ENCODE measurements at regions not wholly inside any gene's neighbourhood (a gene's known extent, or its start where the extent isn't known, plus 50 kb on each side); places are given as distances from the start of the nearest gene placed in this dataset.

- WGBS, 2 donors = 47 to 85% methylated on average over 1 of the region's 1 CpG
- Histone ChIP-seq H3K27ac (ENCODE audit: low read depth in 1 of 2, low read length in 1 of 2) (no peak overlapping the region), H3K4me1 (ENCODE audit: control insufficient read depth in 5 of 5, insufficient read depth in 5 of 5, low read length in 5 of 5) (peaks cover 0 to 10% (median 0%) of the 10 kb centered on the region in 5 donors), H3K36me3 (ENCODE audit: control insufficient read depth in 4 of 4, insufficient read depth in 4 of 4, low read length in 4 of 4) (no peaks in the 10 kb centered on the region), H3K27me3 (ENCODE audit: control insufficient read depth in 3 of 3, insufficient read depth in 3 of 3, low read length in 2 of 3) (no peaks in the 10 kb centered on the region), H3K9ac (ENCODE audit: insufficient read depth in 1 of 2, low read length in 2 of 2) (no peak overlapping the region), H3K9me3 (ENCODE audit: control insufficient read depth in 4 of 4, insufficient read depth in 3 of 4, low read length in 3 of 4) (no peaks in the 10 kb centered on the region), H3K4me3 (no peak overlapping the region)
- ATAC-seq (ENCODE audit: insufficient read depth, low FRiP score) (no peak), DNase-seq (no peak)
- TF ChIP-seq CTCF (IDR thresholded peaks at IDR 0.05; ENCODE audit: control extremely low read depth, extremely low read depth) = no peak
Measured at GRCh38 chr1:118753976-118754375, 234.2 kb downstream of the TBX15 start.

GRCh38 chr1:118751166-118751565 is 237.0 kb downstream of the TBX15 start:
- no peak for TF ChIP-seq CTCF (IDR thresholded peaks at IDR 0.05; ENCODE audit: control extremely low read depth, extremely low read depth)
- Histone ChIP-seq H3K4me1 (ENCODE audit: control insufficient read depth in 5 of 5, insufficient read depth in 5 of 5, low read length in 5 of 5) (peaks cover 0 to 6% (median 0%) of the 10 kb centered on the region in 5 donors), H3K9me3 (ENCODE audit: control insufficient read depth in 4 of 4, insufficient read depth in 3 of 4, low read length in 3 of 4) (no peaks in the 10 kb centered on the region), H3K9ac (ENCODE audit: insufficient read depth in 1 of 2, low read length in 2 of 2) (no peak overlapping the region), H3K4me3 (no peak overlapping the region), H3K27ac (ENCODE audit: low read depth in 1 of 2, low read length in 1 of 2) (no peak overlapping the region), H3K36me3 (ENCODE audit: control insufficient read depth in 4 of 4, insufficient read depth in 4 of 4, low read length in 4 of 4) (no peaks in the 10 kb centered on the region), H3K27me3 (ENCODE audit: control insufficient read depth in 3 of 3, insufficient read depth in 3 of 3, low read length in 2 of 3) (no peaks in the 10 kb centered on the region)
- no peak for DNase-seq
- no peak for ATAC-seq (ENCODE audit: insufficient read depth, low FRiP score)

- 90 to 93% methylated on average over 1 of the region's 1 CpG for WGBS, 2 donors
- DNase-seq = no peak
- no peak overlapping the region for H3K27ac ChIP-seq (ENCODE audit: low read depth in 1 of 2, low read length in 1 of 2)
- no peaks in the 10 kb centered on the region for H3K9me3 ChIP-seq (ENCODE audit: control insufficient read depth in 4 of 4, insufficient read depth in 3 of 4, low read length in 3 of 4)
- no peaks in the 10 kb centered on the region for H3K36me3 ChIP-seq (ENCODE audit: control insufficient read depth in 4 of 4, insufficient read depth in 4 of 4, low read length in 4 of 4)
- TF ChIP-seq CTCF (IDR thresholded peaks at IDR 0.05; ENCODE audit: control extremely low read depth, extremely low read depth) = no peak
- H3K4me3 ChIP-seq = no peak overlapping the region
- no peak for ATAC-seq (ENCODE audit: insufficient read depth, low FRiP score)
- H3K9ac ChIP-seq (ENCODE audit: insufficient read depth in 1 of 2, low read length in 2 of 2) = no peak overlapping the region
- H3K4me1 ChIP-seq (ENCODE audit: control insufficient read depth in 5 of 5, insufficient read depth in 5 of 5, low read length in 5 of 5) = no peaks in the 10 kb centered on the region
- H3K27me3 ChIP-seq (ENCODE audit: control insufficient read depth in 3 of 3, insufficient read depth in 3 of 3, low read length in 2 of 3) = no peaks in the 10 kb centered on the region
Measured at GRCh38 chr1:118744420-118744819, 243.7 kb downstream of the TBX15 start.

GRCh38 chr1:118739501-118739900 is 248.6 kb downstream of the TBX15 start:
- TF ChIP-seq CTCF (IDR thresholded peaks at IDR 0.05; ENCODE audit: control extremely low read depth, extremely low read depth) = no peak
- DNase-seq = peak in 1 of 3 donors; percentile 3
- no peak overlapping the region for H3K27ac ChIP-seq (ENCODE audit: low read depth in 1 of 2, low read length in 1 of 2)
- H3K27me3 ChIP-seq (ENCODE audit: control insufficient read depth in 3 of 3, insufficient read depth in 3 of 3, low read length in 2 of 3) = no peaks in the 10 kb centered on the region
- H3K4me1 ChIP-seq (ENCODE audit: control insufficient read depth in 5 of 5, insufficient read depth in 5 of 5, low read length in 5 of 5) = no peaks in the 10 kb centered on the region
- WGBS, 2 donors = 49 to 54% methylated on average over 4 of the region's 4 CpGs
- no peaks in the 10 kb centered on the region for H3K9me3 ChIP-seq (ENCODE audit: control insufficient read depth in 4 of 4, insufficient read depth in 3 of 4, low read length in 3 of 4)
- H3K4me3 ChIP-seq = no peak overlapping the region
- ATAC-seq (ENCODE audit: insufficient read depth, low FRiP score) = no peak
- H3K9ac ChIP-seq (ENCODE audit: insufficient read depth in 1 of 2, low read length in 2 of 2) = no peak overlapping the region
- H3K36me3 ChIP-seq (ENCODE audit: control insufficient read depth in 4 of 4, insufficient read depth in 4 of 4, low read length in 4 of 4) = no peaks in the 10 kb centered on the region

Measured in lung (tissue), 11 donors.